Smooth muscle cell of the brain vasculature (primary cell): ENCODE measurements at regions not wholly inside any gene's neighbourhood (a gene's known extent, or its start where the extent isn't known, plus 50 kb on each side); places are given as distances from the start of the nearest gene placed in this dataset.

ENCODE experiments used
- DNase-seq: peaks from one replicate; pipeline ENCODE4 v3.0.0-alpha.2; 2012; ENCODE audit warnings: low read depth, low spot score

DNA sequence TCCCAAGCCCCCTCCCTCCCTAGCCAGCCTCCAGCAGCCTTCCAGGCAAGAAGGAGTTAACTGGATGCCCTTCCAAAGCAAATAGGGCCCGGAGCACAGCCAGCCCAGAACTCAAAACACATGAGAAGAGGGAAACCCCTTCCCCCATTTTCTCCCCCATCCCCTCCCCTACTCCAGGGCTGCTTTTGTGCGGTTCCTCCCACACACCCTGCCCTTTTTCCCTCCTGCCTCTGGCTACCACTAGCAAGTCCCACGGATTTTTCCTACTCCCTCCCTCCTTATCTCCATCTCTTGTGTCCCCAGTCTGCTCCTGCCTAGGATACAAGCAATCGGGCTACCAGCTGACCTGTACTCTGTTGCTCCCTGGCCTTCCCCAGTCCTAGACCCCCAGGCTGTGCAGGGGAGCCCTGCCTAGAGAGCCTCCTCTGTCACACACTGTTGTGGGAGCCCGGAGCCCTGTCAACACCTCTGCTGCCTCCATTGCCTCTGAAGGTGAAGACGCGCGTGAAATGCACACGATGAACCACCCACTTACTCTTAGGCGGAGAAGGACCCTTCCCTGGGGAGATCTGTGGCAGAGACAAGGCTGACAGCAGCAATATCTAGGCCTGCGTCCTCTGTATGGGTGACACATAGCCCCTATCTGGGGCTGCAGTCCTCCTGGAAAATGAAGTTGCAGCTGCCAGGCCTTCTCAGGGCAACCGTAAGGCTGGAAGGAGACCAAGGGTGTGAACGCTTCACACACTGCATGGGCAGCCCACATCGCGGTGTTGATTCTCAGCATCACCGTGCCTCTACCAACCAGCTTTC, 282.8 kb downstream of the MN1 start:
- no peak for DNase-seq

DNA sequence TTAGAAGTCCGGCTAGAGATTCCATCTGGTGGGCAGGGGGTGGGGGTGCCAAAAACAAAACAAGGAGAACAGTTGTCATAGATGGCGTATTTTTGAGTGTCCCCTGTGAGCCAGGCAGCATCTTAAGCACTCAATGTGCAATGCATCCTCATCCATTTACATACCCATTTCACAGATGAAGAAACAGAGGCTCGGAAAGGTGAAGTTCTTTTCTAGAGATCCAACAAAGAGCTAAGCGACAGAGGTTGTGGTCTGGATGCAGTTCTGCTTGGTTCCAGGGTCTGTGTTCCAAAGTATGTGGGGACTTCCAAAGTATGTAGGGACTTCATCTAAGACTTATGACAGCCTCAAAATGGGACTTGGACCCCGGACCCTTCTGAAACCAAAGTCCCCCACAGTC, 277.8 kb downstream of the MN1 start:
- DNase-seq = no peak

DNA sequence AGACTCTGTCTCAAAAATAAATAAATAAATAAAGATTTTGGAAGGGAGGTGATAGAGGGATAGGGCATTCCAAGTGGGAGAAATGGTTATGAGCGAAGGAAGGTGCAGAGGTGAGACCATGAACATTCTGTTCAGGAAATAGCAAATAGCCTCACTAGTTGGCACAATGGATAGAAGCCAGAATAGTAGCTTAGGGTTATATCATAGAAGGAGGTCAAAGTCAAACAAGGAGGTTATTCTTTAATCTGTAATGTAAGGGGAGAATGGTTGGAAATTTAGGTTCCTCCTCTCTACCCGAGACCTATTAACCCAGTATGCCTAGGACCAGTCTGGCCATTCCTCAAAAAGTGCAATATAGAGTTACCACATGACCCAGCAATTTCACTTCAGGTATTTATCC, 275.8 kb downstream of the MN1 start:
- DNase-seq = no peak

DNA sequence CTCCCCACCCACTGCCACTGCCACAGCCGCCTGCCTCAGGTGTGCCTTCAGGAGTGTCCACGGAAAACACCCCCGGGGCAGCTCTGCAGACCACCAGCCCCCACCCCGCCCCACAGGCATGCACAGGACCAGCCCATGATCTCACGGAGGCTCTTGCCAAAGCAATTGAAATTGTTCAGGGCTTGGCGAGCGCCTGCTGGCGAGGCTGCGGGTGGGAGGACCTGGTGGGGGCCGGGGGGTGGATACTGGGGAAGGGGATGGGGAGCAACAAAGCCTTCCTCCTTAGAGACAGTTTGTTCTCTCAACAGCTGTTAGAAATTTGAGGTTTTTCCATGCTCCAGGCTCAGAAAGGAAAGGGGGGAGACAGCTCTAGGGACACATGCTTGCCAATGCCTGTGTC, 274.7 kb downstream of the MN1 start:
- no peak for DNase-seq

DNA sequence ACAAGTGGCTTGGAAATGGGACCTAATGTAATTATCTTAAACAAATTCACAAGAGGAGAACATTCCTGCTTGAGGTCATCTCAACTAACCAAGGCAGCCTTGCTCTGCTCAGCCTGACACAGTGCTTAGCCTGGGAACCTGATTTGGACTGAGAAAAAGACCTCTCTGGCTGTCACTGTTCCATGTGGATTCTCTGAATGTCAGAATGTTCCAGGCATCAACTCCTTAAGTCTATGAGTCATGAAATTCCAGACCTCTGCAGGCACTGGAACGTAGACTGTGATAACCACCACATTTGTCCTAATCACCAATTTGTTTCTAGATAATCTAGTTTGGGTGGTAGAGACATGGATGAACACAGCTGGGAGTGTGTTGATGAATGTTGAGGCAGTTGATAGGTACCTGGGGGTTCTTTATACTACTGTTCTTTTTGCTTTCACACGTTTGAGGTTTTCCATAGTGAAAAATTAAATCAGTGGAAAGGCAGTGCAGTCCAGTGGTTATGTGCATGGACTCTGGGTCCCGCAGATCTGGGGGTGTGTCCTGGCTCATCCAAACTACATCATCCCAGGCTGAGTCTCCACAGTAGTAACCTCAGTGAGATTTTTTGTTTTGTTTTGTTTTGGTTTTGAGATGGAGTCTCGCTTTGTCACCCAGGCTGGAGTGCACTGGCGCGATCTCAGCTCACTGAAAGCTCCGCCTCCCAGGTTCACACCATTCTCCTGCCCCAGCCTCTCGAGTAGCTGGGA, 269.6 kb downstream of the MN1 start:
- DNase-seq = no peak

DNA sequence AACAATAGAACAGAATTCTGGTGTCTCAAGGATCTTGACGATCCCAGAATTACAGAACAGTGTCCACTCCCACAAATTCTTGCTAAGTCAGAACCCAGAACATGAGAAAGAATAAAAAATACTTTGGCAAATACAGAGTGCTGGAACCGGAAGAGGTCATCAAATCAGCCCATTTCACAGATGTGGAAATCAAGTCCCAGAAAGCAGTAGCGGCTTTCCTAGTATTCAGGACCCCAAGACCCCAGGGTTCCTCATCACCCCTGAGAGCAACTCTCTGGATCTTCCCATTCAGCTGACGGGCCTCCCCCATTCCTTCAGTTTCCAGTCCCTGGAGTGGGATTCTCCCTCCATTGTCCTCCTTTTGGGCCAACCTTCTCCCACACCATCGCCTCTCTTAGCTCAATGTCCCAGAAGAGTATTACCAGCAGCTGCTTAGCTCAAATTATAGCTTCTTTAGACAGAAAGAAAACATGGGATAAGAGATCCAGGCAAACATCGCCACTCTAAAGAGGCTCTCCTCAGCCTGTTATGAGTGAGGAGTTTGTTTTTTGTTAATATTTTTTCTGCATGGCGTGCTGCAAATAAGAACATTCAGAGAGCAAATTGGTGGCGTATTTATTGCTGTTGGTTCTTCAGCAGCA, 268.3 kb downstream of the MN1 start:
- DNase-seq = no peak

DNA sequence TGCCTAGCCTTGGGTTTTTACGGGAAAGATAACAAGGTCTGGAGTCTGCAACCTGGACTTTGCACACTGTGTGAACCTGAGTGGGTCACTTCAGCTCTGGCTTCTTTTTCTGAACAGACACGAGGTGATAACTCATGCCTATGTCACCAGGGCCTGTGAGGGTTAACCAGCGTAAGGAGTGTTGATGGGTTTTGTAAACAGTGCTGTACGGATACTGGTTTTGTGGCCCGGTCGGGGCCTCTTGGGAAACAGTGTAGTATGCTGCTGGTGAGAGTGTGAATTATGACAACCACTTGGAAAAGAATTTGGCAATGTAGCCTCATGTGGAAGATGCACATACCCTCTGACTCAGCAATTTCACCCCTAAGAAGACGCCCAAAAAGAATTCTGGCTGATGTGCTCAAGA, 266.8 kb downstream of the MN1 start:
- DNase-seq = no peak

DNA sequence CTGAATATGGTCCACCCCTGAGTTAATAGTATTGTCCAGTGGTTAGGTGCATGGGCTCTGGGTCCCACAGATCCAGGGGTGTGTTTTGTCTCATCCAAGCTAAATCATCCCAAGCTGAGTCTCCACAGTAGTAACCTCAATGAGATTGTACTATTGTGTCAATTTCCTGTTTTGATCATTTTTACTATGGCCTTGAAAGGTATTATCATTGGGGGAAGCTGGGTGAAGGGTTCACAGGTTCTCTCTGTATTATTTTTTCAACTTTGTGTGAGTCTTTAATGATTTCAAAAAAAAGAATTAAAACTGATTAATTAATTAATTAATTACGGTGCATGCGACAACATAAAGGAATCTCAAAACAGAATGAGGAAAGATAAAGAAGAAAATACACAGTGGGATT, 266.1 kb downstream of the MN1 start:
- DNase-seq = no peak

DNA sequence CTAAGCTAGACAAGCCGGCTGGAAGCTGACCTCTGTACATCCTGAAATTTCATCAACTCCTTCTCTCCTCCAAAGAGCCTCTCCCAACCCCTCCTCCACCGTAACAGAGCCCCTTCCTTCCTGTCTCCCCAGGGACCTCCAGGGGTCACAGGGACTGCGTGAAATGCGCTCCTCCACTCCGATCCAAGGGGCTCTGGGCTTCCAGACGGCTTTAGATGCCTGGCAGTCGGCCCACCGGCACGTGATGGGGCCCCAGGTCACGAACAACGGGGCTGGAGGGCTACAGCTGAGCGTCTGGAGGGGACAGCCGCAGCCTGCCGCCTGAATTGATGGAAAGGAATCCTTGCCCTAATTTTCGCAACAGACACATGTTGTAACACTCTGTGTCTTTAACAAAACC, 264.1 kb downstream of the MN1 start:
- DNase-seq = no peak

DNA sequence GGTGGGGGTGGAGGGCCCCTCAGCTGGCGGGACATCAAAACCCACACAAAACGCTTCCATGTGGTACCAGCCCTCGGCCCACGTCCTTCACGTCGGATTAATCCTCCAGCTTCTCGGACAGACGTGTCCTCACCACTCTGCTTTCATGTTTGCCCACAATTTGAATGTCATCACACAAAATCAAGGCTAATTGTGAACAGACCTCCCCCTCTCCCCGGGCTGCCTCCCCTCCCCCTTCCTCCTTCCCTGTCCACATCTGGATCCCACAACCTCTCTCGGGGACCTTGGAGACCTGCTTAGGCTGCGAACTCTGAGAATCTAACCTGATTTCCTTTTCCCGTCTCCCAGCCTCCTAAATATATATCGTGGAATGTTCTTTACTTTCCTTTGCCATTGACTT, 262.9 kb downstream of the MN1 start:
- DNase-seq = no peak

DNA sequence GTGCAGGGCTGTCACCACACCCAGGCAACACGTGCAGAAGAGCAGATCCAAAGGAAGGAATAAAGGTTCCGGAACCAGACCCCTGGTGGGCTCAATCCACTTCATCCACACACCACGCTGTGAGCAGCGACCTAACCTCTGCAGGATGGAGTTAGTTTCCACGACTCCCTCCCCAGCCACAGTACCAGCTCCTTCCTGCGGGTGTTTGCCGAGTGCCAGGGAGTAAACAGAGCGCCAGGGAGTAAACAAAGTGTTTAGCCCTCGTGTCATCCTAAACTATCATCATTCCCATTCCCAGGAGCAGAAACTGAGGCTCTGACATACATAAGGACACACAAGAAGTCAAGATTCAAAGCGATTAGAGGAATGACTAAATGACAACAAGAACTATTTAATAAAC, 261.3 kb downstream of the MN1 start:
- DNase-seq = no peak

DNA sequence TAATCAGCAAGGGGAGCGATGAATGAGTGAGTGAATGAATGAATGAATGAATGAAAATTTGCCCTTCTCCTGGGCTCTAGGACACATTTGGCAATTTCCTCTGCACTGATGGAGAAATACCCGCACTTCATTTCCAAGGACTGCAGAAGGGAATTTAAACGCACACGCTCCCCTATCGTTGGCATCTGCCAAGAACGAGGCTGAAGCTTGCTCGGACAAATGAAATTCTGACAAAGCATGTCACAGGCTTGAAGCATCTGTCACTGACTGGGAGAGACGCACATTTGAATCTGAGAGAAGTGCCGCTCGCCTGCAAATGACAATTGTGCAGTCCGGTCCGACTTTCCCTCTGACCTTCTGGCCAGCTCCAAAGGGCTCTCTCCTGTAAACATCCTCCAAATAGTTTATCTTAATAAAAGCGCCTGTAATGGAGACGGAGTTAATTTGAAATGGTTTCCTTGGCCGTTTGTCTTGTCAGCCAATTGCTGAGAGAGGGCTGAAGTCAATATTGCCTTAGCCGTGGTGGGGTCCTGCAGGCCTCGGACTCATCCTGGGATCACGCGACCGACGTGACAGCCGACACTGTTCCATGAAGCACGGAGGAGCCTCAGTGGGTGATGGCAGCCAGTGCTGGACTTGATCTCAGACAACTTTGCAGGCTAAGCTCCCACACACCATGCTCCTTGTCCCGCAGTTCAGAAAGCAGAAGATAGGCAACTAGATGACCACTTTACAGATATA, 260.7 kb downstream of the MN1 start:
- DNase-seq = no peak

DNA sequence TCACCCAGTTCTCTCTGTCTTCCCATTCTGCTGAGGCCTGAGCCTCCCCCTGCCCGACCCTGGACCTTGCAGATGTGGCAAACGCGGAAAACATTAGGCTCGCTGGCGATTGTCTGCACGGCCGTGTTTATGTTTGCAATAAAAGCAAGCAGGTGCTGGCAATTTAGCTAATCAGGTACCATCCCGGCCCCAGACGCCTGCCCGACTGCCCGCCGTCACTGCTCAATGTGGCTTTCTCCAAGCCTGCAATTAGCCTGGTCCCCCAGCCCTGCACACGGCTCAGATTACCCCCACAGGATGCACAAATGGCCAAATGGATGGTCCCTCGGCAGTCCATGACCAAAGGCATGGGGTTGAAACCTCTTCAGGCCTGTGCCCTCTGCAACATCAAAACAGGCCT, 259.7 kb downstream of the MN1 start:
- DNase-seq = no peak

DNA sequence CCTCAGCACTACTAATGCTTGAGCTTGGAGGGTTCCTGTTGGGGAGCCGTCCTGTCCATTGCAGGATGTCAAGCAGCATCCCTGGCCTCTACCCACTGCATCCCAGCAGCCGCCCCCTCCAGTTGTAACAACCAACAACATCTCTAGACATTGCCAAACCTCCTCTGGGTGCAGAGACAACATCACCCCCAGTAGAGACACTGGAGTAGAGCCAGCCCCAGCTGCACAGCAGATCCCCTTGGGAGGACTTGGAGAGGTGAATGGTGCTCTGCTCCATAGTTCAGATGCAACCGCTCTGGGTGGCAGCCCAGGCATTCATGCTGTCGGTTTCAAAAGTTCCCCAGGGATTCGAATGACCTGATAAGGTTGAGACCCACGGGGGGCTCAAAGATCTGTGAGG, 259.0 kb downstream of the MN1 start:
- DNase-seq = no peak

DNA sequence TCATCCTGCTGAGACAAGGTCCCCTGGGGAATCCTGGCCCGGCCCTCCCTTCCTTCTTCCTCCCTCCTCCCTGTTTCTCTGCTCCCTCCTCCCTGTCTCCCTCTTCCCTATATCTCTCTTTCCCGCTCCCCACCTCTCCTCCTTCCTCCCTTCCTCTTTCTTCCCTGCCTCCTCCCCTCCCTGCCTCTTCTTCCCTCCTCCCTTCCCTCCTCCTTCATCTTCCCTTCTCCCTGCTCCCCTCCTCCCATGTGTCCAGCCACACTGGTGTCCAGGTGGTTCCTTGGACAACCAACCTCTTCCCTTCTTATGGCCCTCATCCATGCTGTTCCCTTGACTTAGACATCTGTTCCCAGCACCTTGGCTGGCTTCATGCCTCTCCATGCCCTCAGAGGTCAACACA, 258.1 kb downstream of the MN1 start:
- no peak for DNase-seq

DNA sequence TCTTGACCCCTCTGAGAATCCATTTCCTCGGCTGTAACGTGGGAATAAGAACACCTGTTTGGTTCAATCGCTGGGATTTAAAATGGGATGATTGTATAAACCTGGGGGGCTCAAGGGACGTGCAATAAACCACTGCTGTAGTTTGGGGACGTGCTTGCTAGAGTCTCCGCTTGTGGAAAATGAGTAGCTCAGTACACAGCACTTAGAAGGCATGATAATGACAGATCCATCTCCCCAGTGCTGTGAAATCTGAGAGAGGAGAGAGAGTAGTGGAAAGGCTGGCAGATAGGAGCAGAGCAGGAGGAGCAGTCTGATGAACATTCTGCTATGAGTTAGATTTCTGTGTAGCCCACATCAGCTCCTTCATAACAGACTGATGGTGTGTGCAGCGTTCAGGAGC, 256.5 kb downstream of the MN1 start:
- DNase-seq = no peak

DNA sequence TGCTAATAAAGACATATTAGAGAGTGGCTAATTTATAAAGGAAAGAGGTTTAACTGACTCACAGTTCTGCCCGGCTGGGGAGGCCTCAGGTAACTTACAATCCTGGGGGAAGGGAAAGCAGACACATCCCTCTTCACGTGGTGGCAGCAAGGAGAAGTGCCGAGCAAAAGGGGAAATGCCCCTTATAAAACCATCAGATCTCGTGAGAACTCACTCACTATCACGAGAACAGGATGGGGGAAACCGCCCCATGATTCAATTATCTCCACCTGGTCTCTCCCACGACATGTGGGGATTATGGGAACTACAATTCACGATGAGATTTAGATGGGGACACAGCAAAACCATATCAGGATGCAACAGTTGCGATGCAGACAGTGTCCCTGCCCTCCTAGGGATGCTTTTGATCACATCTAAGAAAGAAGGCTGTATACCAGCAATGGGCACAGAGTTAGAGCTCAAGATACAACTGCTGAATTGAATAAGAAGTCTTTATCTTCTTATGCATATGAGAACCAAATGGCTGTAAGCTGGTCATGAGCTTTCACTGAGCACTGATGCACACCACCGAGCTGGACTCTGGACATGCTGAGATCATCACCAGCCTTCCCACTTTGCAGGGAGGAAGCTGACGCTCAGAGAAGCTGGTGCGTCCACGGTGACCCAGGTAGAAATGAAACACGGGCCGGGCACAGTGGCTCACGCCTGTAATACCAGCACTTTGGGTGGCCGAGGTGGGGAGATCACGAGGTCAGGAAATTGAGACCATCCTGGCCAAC, 255.2 kb downstream of the MN1 start:
- DNase-seq = no peak

DNA sequence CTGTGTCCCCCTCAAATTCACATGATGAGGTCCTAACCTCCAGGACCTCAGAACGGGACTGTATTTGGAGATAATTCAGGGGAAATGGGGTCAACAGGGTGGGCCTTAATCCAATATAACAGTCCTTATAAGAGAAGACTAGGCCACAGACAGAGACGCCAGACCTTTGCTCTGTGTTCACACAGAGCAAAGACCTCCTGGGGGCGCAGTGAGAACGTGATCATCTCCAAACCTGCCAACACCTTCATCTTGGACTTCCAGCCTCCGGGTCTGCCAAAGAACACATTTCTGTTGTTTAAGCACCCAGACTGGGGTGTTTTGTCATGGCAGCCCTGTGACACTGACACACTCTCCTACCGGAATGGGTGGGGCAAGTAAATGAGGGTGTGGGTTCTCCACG, 250.2 kb downstream of the MN1 start:
- no peak for DNase-seq

DNA sequence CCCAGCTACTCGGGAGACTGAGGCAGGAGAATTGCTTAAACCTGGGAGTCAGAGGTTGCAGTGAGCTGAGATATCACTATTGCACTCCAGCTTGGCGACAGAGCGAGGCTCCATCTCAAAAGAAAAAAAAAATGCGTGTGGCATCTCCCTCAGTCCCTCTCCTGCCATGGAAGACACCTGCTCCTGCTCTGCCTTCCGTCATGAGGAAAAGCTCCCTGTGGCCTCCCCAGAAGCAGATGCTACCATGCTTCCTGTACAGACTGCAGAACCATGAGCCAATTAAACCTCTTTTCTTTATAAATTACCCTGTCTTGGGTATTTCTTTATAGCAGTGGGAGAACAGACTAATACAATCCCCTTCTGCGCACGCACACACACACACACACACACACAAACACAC, 249.4 kb downstream of the MN1 start:
- no peak for DNase-seq

DNA sequence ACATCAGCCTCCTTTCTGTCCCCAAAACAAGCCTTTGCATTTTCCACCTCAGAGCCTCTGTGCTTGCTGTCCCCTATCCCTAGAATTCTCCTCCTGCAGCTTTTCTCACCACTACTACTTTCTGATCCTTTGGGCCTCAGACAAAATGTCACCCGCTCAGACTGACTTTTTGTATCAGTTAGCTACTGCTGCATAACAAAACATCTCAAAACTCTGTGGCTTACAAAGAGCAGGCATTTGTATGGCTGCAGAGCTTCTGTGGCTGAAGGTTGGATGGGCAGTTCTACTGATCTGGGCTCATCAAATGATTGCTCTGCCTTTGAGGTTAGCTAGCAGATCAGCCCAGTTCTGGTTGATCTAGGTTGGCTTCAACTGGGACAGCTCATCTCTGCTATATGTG, 248.7 kb downstream of the MN1 start:
- DNase-seq = no peak

DNA sequence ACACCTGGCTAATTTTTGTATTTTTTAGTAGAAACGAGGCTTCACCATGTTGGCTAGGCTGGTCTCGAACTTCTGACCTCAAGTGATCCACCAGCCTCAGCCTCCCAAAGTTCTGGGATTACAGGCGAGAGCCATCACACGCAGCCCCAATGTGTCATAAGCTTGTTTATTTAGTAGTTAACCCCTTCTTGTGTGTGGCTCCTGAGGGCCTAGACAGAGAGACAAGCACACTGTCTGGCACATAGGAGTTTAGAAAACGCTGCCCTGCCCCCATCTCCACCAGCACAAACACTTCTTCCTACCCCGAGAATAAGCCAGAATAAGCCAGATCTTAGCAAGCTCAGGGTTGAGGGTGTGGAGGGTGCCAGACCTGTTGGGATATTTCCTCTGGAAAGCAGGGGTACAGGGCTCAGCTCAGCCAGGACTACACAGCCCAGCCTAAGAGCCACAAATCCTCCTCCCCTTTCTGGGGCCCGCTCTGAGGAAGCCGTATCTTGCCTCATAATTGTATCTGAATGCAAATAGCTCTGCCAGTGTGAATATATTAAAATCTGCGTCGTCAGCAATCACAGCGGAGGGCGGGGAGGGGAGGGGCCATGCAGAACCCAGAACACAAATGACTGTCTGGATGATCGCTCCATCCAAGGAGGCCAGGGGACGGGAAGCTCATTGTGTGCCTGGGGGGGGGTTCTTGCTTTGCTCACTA, 247.3 kb downstream of the MN1 start:
- no peak for DNase-seq
